K562 (cell line): ENCODE measurements at regions not wholly inside any gene's neighbourhood (a gene's known extent, or its start where the extent isn't known, plus 50 kb on each side); places are given as distances from the start of the nearest gene placed in this dataset.
A peak's percentile ranks its signal among the peaks of the same experiment; 100 is the strongest.

Experiments
- ATAC-seq: fragments of 200-7000 bp; cut with Tn5 transposase; 3 replicates; pipeline ENCODE4 v1.9.1; 2020; ENCODE audit warnings: moderate library complexity
- BruUV-seq: library from RNA; stranded (reverse); fragments of 400-500 nt; replicated peaks from 2 replicates; lab custom pipeline; 2021; lab: Mats Ljungman, UMichigan
- CTCF ChIA-PET: fragments of 300-600 bp; formaldehyde crosslinking; extraction: SDS; loops from one replicate; lab custom pipeline; 2021; ENCODE audit warnings: low intra/inter-chr PET ratio; lab: Yijun Ruan, JAX
- POLR2A ChIA-PET: fragments of 300-600, 350-650 bp; sonication (Branson Sonifier 250); formaldehyde crosslinking; extraction: SDS; loops from one replicate; lab custom pipeline; 2021; ENCODE audit warnings: antibody characterized with exemption, inconsistent platforms; lab: Yijun Ruan, JAX
- DNase-seq, 4 experiments: peaks; one replicate each; pipeline versions ENCODE4 v3.0.0 to v3.0.0-alpha.2; 2011 to 2018; ENCODE audit warnings: low spot score in 3 of 4, mixed read lengths in 3 of 4; ENCODE audit errors: extremely low read depth in 1 of 4
- FAIRE-seq: peaks from 2 replicates; lab custom pipeline; 2011; peaks lifted over from hg19 to GRCh38; lab: Jason Lieb, UNC
- H2AFZ ChIP-seq: 2 replicates; pipeline ENCODE4 v1.6.0; 2011; ENCODE audit warnings: low read depth, low read length, control low read depth, inconsistent platforms
- H3K27ac ChIP-seq: fragments of 200-600 bp; 3 replicates; pipeline ENCODE4 v1.8.0; 2011; ENCODE audit warnings: low read depth, mild to moderate bottlenecking, control low read depth, inconsistent platforms, low read length, moderate library complexity, mixed read lengths; ENCODE audit errors: extremely low read depth
- H3K27me3 ChIP-seq, 2 experiments: fragments of 300-600 bp in 1 of 2; 2 replicates in 1 of 2; 3 replicates in 1 of 2; pipeline versions ENCODE4 v1.6.0 to v1.8.0; 2011; ENCODE audit warnings: inconsistent platforms in 2 of 2, low read length in 2 of 2, mild to moderate bottlenecking in 1 of 2, mixed read lengths in 1 of 2, moderate library complexity in 1 of 2; ENCODE audit not compliant: control insufficient read depth in 2 of 2, insufficient read depth in 2 of 2
- H3K36me3 ChIP-seq: fragments of 300-600 bp; 3 replicates; pipeline ENCODE4 v1.8.0; 2011; ENCODE audit warnings: mild to moderate bottlenecking, low read length, inconsistent platforms; ENCODE audit not compliant: control insufficient read depth, insufficient read depth
- H3K4me1 ChIP-seq, 2 experiments: fragments of 200-600 bp in 1 of 2; replicated peaks in 1 of 2; 2 replicates in 1 of 2; 3 replicates in 1 of 2; pipeline versions ENCODE4 v1.5.1 to v1.8.0; 2011; ENCODE audit warnings: inconsistent platforms in 2 of 2, low read length in 2 of 2, mild to moderate bottlenecking in 1 of 2, mixed read lengths in 1 of 2, moderate library complexity in 1 of 2; ENCODE audit not compliant: control insufficient read depth in 2 of 2, insufficient read depth in 2 of 2
- H3K4me2 ChIP-seq: 2 replicates; pipeline ENCODE4 v1.6.1; 2011; ENCODE audit warnings: low read length, control low read depth, inconsistent platforms, mixed read lengths; ENCODE audit not compliant: insufficient read depth
- H3K4me3 ChIP-seq: fragments of 200-600 bp; sonication (generic), shearing (Covaris generic); 2 replicates; pipeline ENCODE4 v1.5.1; 2016; ENCODE audit warnings: control low read depth, inconsistent platforms
- H3K79me2 ChIP-seq: fragments of 200-600 bp; 3 replicates; pipeline ENCODE4 v1.8.0; 2011; ENCODE audit warnings: low read length, inconsistent platforms; ENCODE audit not compliant: control insufficient read depth, insufficient read depth
- H3K9ac ChIP-seq, 2 experiments: 2 replicates each; pipeline versions ENCODE4 v1.6.0 to v1.6.1; 2011; ENCODE audit warnings: low read depth in 2 of 2, low read length in 2 of 2, control low read depth in 1 of 2, inconsistent platforms in 1 of 2, mild to moderate bottlenecking in 1 of 2, mixed read lengths in 1 of 2; ENCODE audit not compliant: insufficient read depth in 1 of 2
- H3K9me1 ChIP-seq: one replicate; pipeline ENCODE4 v1.6.0; 2011; ENCODE audit warnings: inconsistent platforms, mild to moderate bottlenecking, low read length, moderate library complexity; ENCODE audit not compliant: control insufficient read depth, insufficient read depth
- H3K9me3 ChIP-seq: replicated peaks from 2 replicates; pipeline ENCODE4 v1.5.1; 2011; ENCODE audit warnings: low read depth, low read length, inconsistent platforms; ENCODE audit not compliant: control insufficient read depth, insufficient read depth
- H4K20me1 ChIP-seq: replicated peaks from 2 replicates; pipeline ENCODE4 v1.6.1; 2011; ENCODE audit warnings: low read length, inconsistent platforms, mixed read lengths; ENCODE audit not compliant: control insufficient read depth, insufficient read depth
- CEBPG ChIP-seq, 3 experiments: fragments of 200-800 bp in 1 of 3; sonication (Bioruptor generic) in 1 of 3; sonication (generic) in 1 of 3; formaldehyde crosslinking in 1 of 3; IDR thresholded peaks in 2 of 3; conservative IDR thresholded peaks in 1 of 3; 2 replicates each; pipeline versions ENCODE4 v1.6.1 to v1.8.0; 2016 to 2022; ENCODE audit warnings: missing compliant biosample characterization in 2 of 3, missing genetic modification characterization in 2 of 3, mild to moderate bottlenecking in 1 of 3, missing genetic modification reagents in 1 of 3
- HDAC1 ChIP-seq, 2 experiments: fragments of 450-650 bp; IDR thresholded peaks; 2 replicates each; pipeline ENCODE4 v1.6.1; 2016 to 2017; ENCODE audit warnings: inconsistent platforms in 1 of 2, mild to moderate bottlenecking in 1 of 2, moderate library complexity in 1 of 2
- ZFP36 ChIP-seq: fragments of 150-350 bp; IDR thresholded peaks from 2 replicates; pipeline ENCODE4 v1.6.1; 2018; ENCODE audit warnings: low read length, low read depth; ENCODE audit not compliant: partially characterized antibody
- ZKSCAN1 ChIP-seq: fragments of 150-350 bp; IDR thresholded peaks from 2 replicates; pipeline ENCODE4 v1.6.1; 2016; ENCODE audit warnings: low read depth, low read length
- WGBS: fragments of 100-300 bp; shearing (Covaris generic); methylation state at CpG from one replicate; pipeline ENCODE4 v1.1.6; 2016; ENCODE audit warnings: low coverage, mixed read lengths; ENCODE audit not compliant: insufficient coverage; ENCODE audit errors: missing lambda C conversion rate; 5-methylcytosine and 5-hydroxymethylcytosine counted together
- in situ Hi-C: fragments of 300-500 bp; cut with MboI; formaldehyde crosslinking; loops from 4 replicates; pipeline ENCODE4 v1.15.0; 2018; ENCODE audit warnings: inconsistent platforms, mixed read lengths
- intact Hi-C: fragments of 100-400 bp; cut with micrococcal nuclease; formaldehyde crosslinking; loops from 2 replicates; pipeline ENCODE4 v1.14.2; 2022

- TF ChIP-seq ZFP36 (peak; percentile 61), CEBPG (CRISPR knock-in tag; IDR thresholded peaks at IDR 0.05) (no peak), CEBPG (tag; conservative IDR thresholded peaks at IDR 0.05 in 1 of 2, IDR thresholded peaks at IDR 0.05 in 1 of 2) (0 out of 4 replicates have a peak, but pooled peaks of 1 of the 2 experiments have one; percentile 16)
Measured at GRCh38 chr16:17836868-17837602, 366.3 kb upstream of the XYLT1 start (continued).

- Histone ChIP-seq H3K9ac (no peak overlapping the region), H3K27me3 (peaks cover 0 to 5% of the 10 kb centered on the region in 2 experiments; a peak in 1 of 5 replicates), H3K9me1 (no peaks in the 10 kb centered on the region), H3K9me3 (no peaks in the 10 kb centered on the region), H4K20me1 (0 out of 2 replicates have a peak, but pooled peaks cover 3% of the 10 kb centered on the region), H3K4me1 (no peaks in the 10 kb centered on the region), H3K36me3 (no peaks in the 10 kb centered on the region), H2AFZ (no peak overlapping the region), H3K4me2 (no peak overlapping the region), H3K27ac (no peak overlapping the region), H3K79me2 (no peaks in the 10 kb centered on the region), H3K4me3 (no peak overlapping the region)
- ChIA-PET CTCF (no interaction called here), POLR2A (interaction anchor here (0.6 kb wide), 2 partner anchors 126 to 1199 kb away, joined by 3 to 4 read pairs; no protein-coding TSS in a partner anchor)
- DNase-seq: no peak
- no peak for FAIRE-seq
- intact Hi-C loops: no loop called here
- 20% methylated on average over 4 of the region's 4 CpGs for WGBS
- no peak for ATAC-seq
- BruUV-seq: no TSS peak
- TF ChIP-seq HDAC1 (IDR thresholded peaks at IDR 0.05): no peak
- TF ChIP-seq ZKSCAN1: peak; percentile 63; the same call in 1 of the 2 replicates
- in situ Hi-C loops: no loop called here
Measured at GRCh38 chr16:17835118-17835876, 364.5 kb upstream of the XYLT1 start.
